HEK293T (cell line): ENCODE measurements at regions not wholly inside any gene's neighbourhood (a gene's known extent, or its start where the extent isn't known, plus 50 kb on each side); places are given as distances from the start of the nearest gene placed in this dataset.

Experiments used
- BHLHE40 ChIP-seq: fragments of 450-650 bp; IDR thresholded peaks from 2 replicates; pipeline ENCODE4 v1.6.1; 2016; ENCODE audit warnings: mild to moderate bottlenecking, moderate library complexity, borderline replicate concordance
- ELF4 ChIP-seq: fragments of 450-650 bp; IDR thresholded peaks from 2 replicates; pipeline ENCODE4 v1.6.1; 2017; ENCODE audit warnings: antibody characterized with exemption
- FOXA1 ChIP-seq: fragments of 450-650 bp; IDR thresholded peaks from 2 replicates; pipeline ENCODE4 v1.6.1; 2016; ENCODE audit warnings: mild to moderate bottlenecking
- FOXK2 ChIP-seq: fragments of 450-650 bp; IDR thresholded peaks from 2 replicates; pipeline ENCODE4 v1.6.1; 2016; ENCODE audit warnings: mild to moderate bottlenecking
- FOXM1 ChIP-seq: fragments of 450-650 bp; IDR thresholded peaks from 2 replicates; pipeline ENCODE4 v1.6.1; 2017; ENCODE audit warnings: mild to moderate bottlenecking, borderline replicate concordance
- HDGF ChIP-seq: fragments of 450-650 bp; IDR thresholded peaks from 2 replicates; pipeline ENCODE4 v1.6.1; 2017; ENCODE audit warnings: antibody characterized with exemption, borderline replicate concordance
- L3MBTL2 ChIP-seq: fragments of 450-650 bp; conservative IDR thresholded peaks from 2 replicates; pipeline ENCODE4 v1.6.1; 2016; ENCODE audit warnings: mild to moderate bottlenecking
- LEF1 ChIP-seq: fragments of 450-650 bp; IDR thresholded peaks from 2 replicates; pipeline ENCODE4 v1.6.1; 2017; ENCODE audit warnings: mild to moderate bottlenecking, borderline replicate concordance
- NFRKB ChIP-seq: fragments of 450-650 bp; IDR thresholded peaks from 2 replicates; pipeline ENCODE4 v1.6.1; 2016; ENCODE audit warnings: mild to moderate bottlenecking, moderate library complexity
- SP1 ChIP-seq: fragments of 450-650 bp; IDR thresholded peaks from 2 replicates; pipeline ENCODE4 v1.6.1; 2017
- SUZ12 ChIP-seq: fragments of 450-650 bp; IDR thresholded peaks from 2 replicates; pipeline ENCODE4 v1.6.1; 2016; ENCODE audit warnings: mild to moderate bottlenecking
- ZNF384 ChIP-seq: fragments of 450-650 bp; IDR thresholded peaks from 2 replicates; pipeline ENCODE4 v1.6.1; 2016
- TF ChIP-seq, protein P1 (sequence below): fragments of 450-650 bp; IDR thresholded peaks from 2 replicates; pipeline ENCODE4 v1.6.1; 2016

DNA sequence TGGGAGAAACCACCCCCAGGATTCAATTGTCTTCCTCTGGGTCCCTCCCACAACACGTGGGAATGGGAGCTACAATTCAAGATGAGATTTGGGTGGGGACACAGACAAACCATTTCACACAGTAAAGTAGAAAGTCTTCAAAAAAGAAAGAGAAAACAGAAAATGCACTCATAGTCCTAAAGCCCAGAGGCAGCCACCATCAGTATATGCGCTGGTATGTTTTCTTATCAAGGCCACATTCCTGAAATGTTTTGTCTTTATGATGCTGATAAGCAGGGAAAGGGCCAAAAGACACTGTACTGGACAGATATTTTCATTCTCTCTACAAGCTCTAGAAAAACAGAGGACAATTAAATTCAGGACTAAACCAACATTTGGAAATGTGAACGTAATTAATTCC is 375.8 kb upstream of the TSHZ3 start:
- TF ChIP-seq SP1 = no peak
- TF ChIP-seq SUZ12 = no peak
- TF ChIP-seq FOXA1 = no peak
- no peak for TF ChIP-seq LEF1
- no peak for TF ChIP-seq FOXM1
- TF ChIP-seq NFRKB = no peak
- TF ChIP-seq FOXK2 = no peak
- TF ChIP-seq, protein P1, sequence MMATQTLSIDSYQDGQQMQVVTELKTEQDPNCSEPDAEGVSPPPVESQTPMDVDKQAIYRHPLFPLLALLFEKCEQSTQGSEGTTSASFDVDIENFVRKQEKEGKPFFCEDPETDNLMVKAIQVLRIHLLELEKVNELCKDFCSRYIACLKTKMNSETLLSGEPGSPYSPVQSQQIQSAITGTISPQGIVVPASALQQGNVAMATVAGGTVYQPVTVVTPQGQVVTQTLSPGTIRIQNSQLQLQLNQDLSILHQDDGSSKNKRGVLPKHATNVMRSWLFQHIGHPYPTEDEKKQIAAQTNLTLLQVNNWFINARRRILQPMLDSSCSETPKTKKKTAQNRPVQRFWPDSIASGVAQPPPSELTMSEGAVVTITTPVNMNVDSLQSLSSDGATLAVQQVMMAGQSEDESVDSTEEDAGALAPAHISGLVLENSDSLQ = no peak
- no peak for TF ChIP-seq L3MBTL2
- TF ChIP-seq ELF4 = no peak
- no peak for TF ChIP-seq ZNF384
- no peak for TF ChIP-seq HDGF
- TF ChIP-seq BHLHE40 = no peak
